ENCODE measurements at regions not wholly inside any gene's neighbourhood (a gene's known extent, or its start where the extent isn't known, plus 50 kb on each side); places are given as distances from the start of the nearest gene placed in this dataset.

- Histone ChIP-seq H3K9ac (ENCODE audit: low read length) (no peak overlapping the region), H3K27ac (ENCODE audit: low read length in 2 of 2) (no peak overlapping the region), H3K79me2 (ENCODE audit: control insufficient read depth, insufficient read depth, low read length) (no peaks in the 10 kb centered on the region), H3K36me3 (replicated peaks in 1 of 2; ENCODE audit: control extremely low read depth in 1 of 2, control insufficient read depth in 1 of 2, extremely low read depth in 1 of 2, insufficient read depth in 2 of 2, low read length in 1 of 2) (no peaks in the 10 kb centered on the region), H3K9me3 (ENCODE audit: control extremely low read depth in 1 of 3, control insufficient read depth in 2 of 3, insufficient read depth in 1 of 3, low read length in 2 of 3) (no peaks in the 10 kb centered on the region), H3K4me1 (ENCODE audit: control insufficient read depth in 2 of 2, insufficient read depth in 2 of 2, low read length in 2 of 2) (no peaks in the 10 kb centered on the region), H4K20me1 (ENCODE audit: control insufficient read depth, insufficient read depth, low read length, poor library complexity, severe bottlenecking) (no peaks in the 10 kb centered on the region), H3K4me3 (ENCODE audit: control extremely low read depth in 1 of 5, extremely low read depth in 1 of 5, insufficient read depth in 1 of 5, low read depth in 2 of 5, low read length in 4 of 5) (no peak overlapping the region), H3K4me2 (replicated peaks; ENCODE audit: low read depth, low read length, poor library complexity, severe bottlenecking) (no peak overlapping the region), H2AFZ (ENCODE audit: insufficient read depth, low read depth, low read length, poor library complexity, severe bottlenecking) (no peak overlapping the region), H3K27me3 (replicated peaks in 1 of 4; ENCODE audit: control extremely low read depth in 1 of 4, control insufficient read depth in 3 of 4, insufficient read depth in 4 of 4, low read length in 3 of 4) (no peaks in the 10 kb centered on the region)
- intact Hi-C loops (cut with micrococcal nuclease), result no loop called here
- Mint-ChIP-seq H3K27ac (no peak overlapping the region), H3K9me3 (ENCODE audit: insufficient read depth) (no peaks in the 10 kb centered on the region), H3K4me3 (no peak overlapping the region), H3K4me1 (no peaks in the 10 kb centered on the region), H3K27me3 (no peaks in the 10 kb centered on the region)
- 75% methylated on average over 1 of the region's 2 CpGs for WGBS (ENCODE audit: insufficient coverage)
- ATAC-seq (ENCODE audit: low read depth), result no peak
- TF ChIP-seq CTCF (IDR thresholded peaks at IDR 0.05) (no peak), EZH2 (IDR thresholded peaks at IDR 0.05; ENCODE audit: borderline replicate concordance, insufficient read depth, low read depth, low read length, poor library complexity, severe bottlenecking) (no peak)
- no peak for DNase-seq
- CTCF ChIA-PET, result no interaction called here
- POLR2A ChIA-PET, result no interaction called here
These were observed 229.2 kb downstream of the SQOR start for GRCh38 chr15:45863881-45864580.

GRCh38 chr15:45866616-45867015 lies 231.8 kb downstream of the SQOR start:
- Histone ChIP-seq H3K4me1 (ENCODE audit: control insufficient read depth in 2 of 2, insufficient read depth in 2 of 2, low read length in 2 of 2) (no peaks in the 10 kb centered on the region), H3K36me3 (replicated peaks in 1 of 2; ENCODE audit: control extremely low read depth in 1 of 2, control insufficient read depth in 1 of 2, extremely low read depth in 1 of 2, insufficient read depth in 2 of 2, low read length in 1 of 2) (no peaks in the 10 kb centered on the region), H2AFZ (ENCODE audit: insufficient read depth, low read depth, low read length, poor library complexity, severe bottlenecking) (no peak overlapping the region), H4K20me1 (ENCODE audit: control insufficient read depth, insufficient read depth, low read length, poor library complexity, severe bottlenecking) (no peaks in the 10 kb centered on the region), H3K9ac (ENCODE audit: low read length) (no peak overlapping the region), H3K27me3 (replicated peaks in 1 of 4; ENCODE audit: control extremely low read depth in 1 of 4, control insufficient read depth in 3 of 4, insufficient read depth in 4 of 4, low read length in 3 of 4) (no peaks in the 10 kb centered on the region), H3K9me3 (ENCODE audit: control extremely low read depth in 1 of 3, control insufficient read depth in 2 of 3, insufficient read depth in 1 of 3, low read length in 2 of 3) (peaks cover 0 to 7% (median 0%) of the 10 kb centered on the region in 3 donors), H3K4me3 (ENCODE audit: control extremely low read depth in 1 of 5, extremely low read depth in 1 of 5, insufficient read depth in 1 of 5, low read depth in 2 of 5, low read length in 4 of 5) (no peak overlapping the region), H3K79me2 (ENCODE audit: control insufficient read depth, insufficient read depth, low read length) (no peaks in the 10 kb centered on the region), H3K27ac (ENCODE audit: low read length in 2 of 2) (no peak overlapping the region), H3K4me2 (replicated peaks; ENCODE audit: low read depth, low read length, poor library complexity, severe bottlenecking) (no peak overlapping the region)
- no peak for ATAC-seq (ENCODE audit: low read depth)
- intact Hi-C loops (cut with micrococcal nuclease), result no loop called here
- Mint-ChIP-seq H3K4me1 (no peaks in the 10 kb centered on the region), H3K4me3 (no peak overlapping the region), H3K27me3 (no peaks in the 10 kb centered on the region), H3K27ac (no peak overlapping the region), H3K9me3 (ENCODE audit: insufficient read depth) (no peaks in the 10 kb centered on the region)
- ChIA-PET POLR2A (no interaction called here), CTCF (no interaction called here)
- TF ChIP-seq EZH2 (IDR thresholded peaks at IDR 0.05; ENCODE audit: borderline replicate concordance, insufficient read depth, low read depth, low read length, poor library complexity, severe bottlenecking), result no peak
- no peak for TF ChIP-seq CTCF (IDR thresholded peaks at IDR 0.05)
- no CpG with 5 or more reads among the region's 3 CpGs for WGBS (ENCODE audit: insufficient coverage)
- no peak for DNase-seq

Data from B cell (primary cell).